NB4 (cell line): ENCODE measurements at regions not wholly inside any gene's neighbourhood (a gene's known extent, or its start where the extent isn't known, plus 50 kb on each side); places are given as distances from the start of the nearest gene placed in this dataset.

Source experiments
- CTCF ChIP-seq: IDR thresholded peaks from one replicate; pipeline ENCODE4 v1.5.1; 2012; ENCODE audit warnings: low read depth, low read length
- MAX ChIP-seq: IDR thresholded peaks from 2 replicates; pipeline ENCODE4 v1.6.1; 2011; ENCODE audit warnings: low read depth, low read length
- MYC ChIP-seq: IDR thresholded peaks from 2 replicates; pipeline ENCODE4 v1.6.1; 2011; ENCODE audit warnings: low read depth, low read length
- POLR2A ChIP-seq: IDR thresholded peaks from 2 replicates; pipeline ENCODE4 v1.6.1; 2011; ENCODE audit warnings: mild to moderate bottlenecking; ENCODE audit not compliant: insufficient read length; ENCODE audit errors: extremely low read depth

GRCh38 chr9:75454043-75454442 is 365.7 kb downstream of the OSTF1 start:
- TF ChIP-seq CTCF (no peak), POLR2A (no peak), MAX (no peak), MYC (no peak)
